Spleen (tissue), 7 donors: ENCODE measurements at regions not wholly inside any gene's neighbourhood (a gene's known extent, or its start where the extent isn't known, plus 50 kb on each side); places are given as distances from the start of the nearest gene placed in this dataset.

Experiments used
- POLR2A ChIP-seq, 3 donors: fragments of 450-650 bp; IDR thresholded peaks; one replicate each; pipeline ENCODE4 v1.5.1; 2017; ENCODE audit warnings: antibody characterized with exemption in 3 of 3, mild to moderate bottlenecking in 1 of 3
- POLR2AphosphoS5 ChIP-seq, 3 donors: sonication (generic); formaldehyde crosslinking; IDR thresholded peaks; one replicate each; pipeline ENCODE4 v1.5.1; 2017; ENCODE audit warnings: antibody characterized with exemption in 3 of 3
- TF ChIP-seq, protein P1 (sequence below), 11 experiments: fragments of 200-600 bp in 7 of 11; fragments of 450-650 bp in 4 of 11; sonication (generic) in 4 of 11; IDR thresholded peaks in 8 of 11; conservative IDR thresholded peaks in 3 of 11; 1 replicate in 7 of 11; 2 replicates in 4 of 11; pipeline versions ENCODE4 v1.4.0 to v1.8.0; 2016 to 2021; ENCODE audit warnings: antibody characterized with exemption in 11 of 11, inconsistent platforms in 4 of 11, mild to moderate bottlenecking in 1 of 11
- donor health status: DM: no; HTN: no; CAD: no; lungs with moderate emphysema.
- donor health status: DM: no; HTN: no; CAD: no.
- donor health status: DM: no; HTN: no; CAD: no.

DNA sequence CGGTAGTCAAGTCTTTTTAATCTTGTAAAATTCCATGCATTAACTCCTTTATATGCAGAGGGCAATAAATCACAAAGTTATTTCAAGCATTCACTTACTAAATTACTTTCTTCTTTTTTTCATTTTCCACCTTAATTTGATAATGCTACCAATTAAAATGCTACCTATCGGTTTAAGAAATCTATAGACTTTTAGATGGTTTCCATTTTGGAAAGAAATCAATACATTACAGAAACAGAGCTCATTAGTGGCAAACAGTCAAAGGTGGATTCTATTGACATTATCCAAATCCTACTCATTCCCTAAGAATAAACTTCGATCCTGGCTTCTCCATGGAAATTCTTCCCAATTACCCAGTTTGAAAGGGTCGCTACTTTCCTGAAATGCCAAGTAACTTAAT, 176.5 kb downstream of the MREG start:
- TF ChIP-seq, protein P1, sequence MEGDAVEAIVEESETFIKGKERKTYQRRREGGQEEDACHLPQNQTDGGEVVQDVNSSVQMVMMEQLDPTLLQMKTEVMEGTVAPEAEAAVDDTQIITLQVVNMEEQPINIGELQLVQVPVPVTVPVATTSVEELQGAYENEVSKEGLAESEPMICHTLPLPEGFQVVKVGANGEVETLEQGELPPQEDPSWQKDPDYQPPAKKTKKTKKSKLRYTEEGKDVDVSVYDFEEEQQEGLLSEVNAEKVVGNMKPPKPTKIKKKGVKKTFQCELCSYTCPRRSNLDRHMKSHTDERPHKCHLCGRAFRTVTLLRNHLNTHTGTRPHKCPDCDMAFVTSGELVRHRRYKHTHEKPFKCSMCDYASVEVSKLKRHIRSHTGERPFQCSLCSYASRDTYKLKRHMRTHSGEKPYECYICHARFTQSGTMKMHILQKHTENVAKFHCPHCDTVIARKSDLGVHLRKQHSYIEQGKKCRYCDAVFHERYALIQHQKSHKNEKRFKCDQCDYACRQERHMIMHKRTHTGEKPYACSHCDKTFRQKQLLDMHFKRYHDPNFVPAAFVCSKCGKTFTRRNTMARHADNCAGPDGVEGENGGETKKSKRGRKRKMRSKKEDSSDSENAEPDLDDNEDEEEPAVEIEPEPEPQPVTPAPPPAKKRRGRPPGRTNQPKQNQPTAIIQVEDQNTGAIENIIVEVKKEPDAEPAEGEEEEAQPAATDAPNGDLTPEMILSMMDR (IDR thresholded peaks at IDR 0.05 in 8 of 11, conservative IDR thresholded peaks at IDR 0.05 in 3 of 11), result no peak
- TF ChIP-seq POLR2A (IDR thresholded peaks at IDR 0.05), result no peak
- TF ChIP-seq POLR2AphosphoS5 (IDR thresholded peaks at IDR 0.05), result no peak
